ENCODE measurements at regions not wholly inside any gene's neighbourhood (a gene's known extent, or its start where the extent isn't known, plus 50 kb on each side); places are given as distances from the start of the nearest gene placed in this dataset.

DNA sequence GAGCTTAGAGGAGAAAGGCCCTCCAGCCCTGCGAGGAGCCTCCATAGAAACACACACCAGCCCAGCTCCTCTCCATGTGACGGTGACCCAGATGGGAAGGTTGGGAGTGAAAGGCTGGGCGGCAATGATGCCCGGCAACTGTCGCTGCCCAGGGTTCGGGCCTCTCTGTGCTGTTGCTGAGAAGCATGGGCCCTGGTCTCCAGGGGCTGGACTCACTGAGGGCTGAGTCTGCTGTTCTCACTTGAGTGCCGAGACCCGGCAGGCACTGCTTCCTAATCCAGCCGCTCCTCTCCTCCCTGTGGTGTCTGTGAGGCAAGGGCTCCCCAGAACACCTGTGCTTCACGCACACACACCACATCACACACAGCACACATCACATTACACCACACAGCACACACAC lies 493.6 kb downstream of the GADD45G start:
- BruUV-seq (replicated peaks): no TSS peak
- TF ChIP-seq CUX1 (IDR thresholded peaks at IDR 0.05; ENCODE audit: insufficient replicate concordance, low read depth, low read length) (no peak), STAT3 (IDR thresholded peaks at IDR 0.05; ENCODE audit: low read depth, low read length) (no peak), ZNF687 (IDR thresholded peaks at IDR 0.05) (no peak), IKZF2 (IDR thresholded peaks at IDR 0.05) (no peak), RFX5 (IDR thresholded peaks at IDR 0.05; ENCODE audit: low read depth, low read length) (no peak), MYB (IDR thresholded peaks at IDR 0.05; ENCODE audit: borderline replicate concordance, low read depth, low read length) (no peak), YY1 (IDR thresholded peaks at IDR 0.05; ENCODE audit: low read depth, low read length) (no peak), BMI1 (IDR thresholded peaks at IDR 0.05; ENCODE audit: borderline replicate concordance) (no peak), CHD1 (IDR thresholded peaks at IDR 0.05; ENCODE audit: low read depth, low read length) (no peak), SUPT20H (IDR thresholded peaks at IDR 0.05; ENCODE audit: borderline replicate concordance, control insufficient read depth, low read depth, low read length) (no peak), SMAD5 (IDR thresholded peaks at IDR 0.05; ENCODE audit: low read depth) (no peak), PAX5 (IDR thresholded peaks at IDR 0.05; ENCODE audit: borderline replicate concordance, low read depth, low read length) (no peak), GABPA (IDR thresholded peaks at IDR 0.05; ENCODE audit: low read depth) (no peak), CBX3 (IDR thresholded peaks at IDR 0.05; ENCODE audit: borderline replicate concordance, low read depth) (no peak), ZSCAN29 (IDR thresholded peaks at IDR 0.05) (no peak), SIN3A (IDR thresholded peaks at IDR 0.05; ENCODE audit: low read depth, low read length) (no peak)
- no peak overlapping the region for H3K4me2 ChIP-seq (ENCODE audit: control insufficient read depth, insufficient read depth)
- no peak overlapping the region for H2AFZ ChIP-seq (ENCODE audit: control insufficient read depth, low read depth, low read length)
- H3K4me1 ChIP-seq (ENCODE audit: control insufficient read depth, insufficient read depth, low read length): peaks cover 3% of the 10 kb centered on the region; the same call in 1 of the 2 replicates
- 69% methylated on average over 9 of the region's 10 CpGs for WGBS (ENCODE audit: insufficient coverage, insufficient replicate concordance, low lambda C conversion rate, missing lambda C conversion rate)
- DNase-seq (ENCODE audit: low read depth, low spot score) (no peak), ATAC-seq (no peak), FAIRE-seq (no peak)
- ChIA-PET SMC1A (ENCODE audit: uncharacterized antibody, unreplicated experiment) (interaction anchor here (1.2 to 1.8 kb wide), 2 partner anchors 496 to 500 kb away, joined by 4 to 11 read pairs; no protein-coding TSS in a partner anchor), POLR2A (no interaction called here), CTCF (interaction anchor here (0.9 to 5.3 kb wide), 4 partner anchors 496 to 505 kb away, joined by 3 to 30 read pairs (median 17); no protein-coding TSS in a partner anchor), RAD21 (ENCODE audit: unreplicated experiment) (interaction anchor here (0.6 to 2.4 kb wide), 5 partner anchors 10 to 500 kb away, joined by 3 to 14 read pairs (median 5); no protein-coding TSS in a partner anchor)
- no peaks in the 10 kb centered on the region for H3K36me3 ChIP-seq (ENCODE audit: control insufficient read depth in 2 of 2, insufficient read depth in 2 of 2, low read length in 1 of 2)
- H3K9me3 ChIP-seq (replicated peaks; ENCODE audit: control insufficient read depth, insufficient read depth, low read length): no peaks in the 10 kb centered on the region
- no peak overlapping the region for H3K4me3 ChIP-seq
- no peaks in the 10 kb centered on the region for H4K20me1 ChIP-seq (ENCODE audit: control insufficient read depth, insufficient read depth)
- no peaks in the 10 kb centered on the region for H3K79me2 ChIP-seq (ENCODE audit: control insufficient read depth, insufficient read depth, low read length)
- H3K27ac ChIP-seq (ENCODE audit: control insufficient read depth, insufficient read depth): no peak overlapping the region
- in situ Hi-C loops (cut with MboI): no loop called here
- no peak overlapping the region for H3K9ac ChIP-seq (ENCODE audit: control insufficient read depth, insufficient read depth, low read length)
- intact Hi-C loops (cut with micrococcal nuclease; ENCODE audit: unreplicated experiment): no loop called here
- no peaks in the 10 kb centered on the region; a peak in 1 of 4 replicates for H3K27me3 ChIP-seq (replicated peaks in 1 of 2; ENCODE audit: control insufficient read depth in 2 of 2, insufficient read depth in 2 of 2, low read length in 1 of 2)
